HepG2 (cell line): ENCODE measurements at regions not wholly inside any gene's neighbourhood (a gene's known extent, or its start where the extent isn't known, plus 50 kb on each side); places are given as distances from the start of the nearest gene placed in this dataset.

Experiments used
- ATAC-seq: fragments of 200-7000 bp; cut with Tn5 transposase; 3 replicates; pipeline ENCODE4 v1.9.1; 2020; ENCODE audit warnings: mild to moderate bottlenecking, moderate library complexity
- BruUV-seq: library from RNA; stranded (reverse); fragments of 400-500 nt; replicated peaks from 2 replicates; lab custom pipeline; 2021; lab: Mats Ljungman, UMichigan
- CTCF ChIA-PET: fragments of 300-600 bp; formaldehyde crosslinking; extraction: SDS; loops from one replicate; lab custom pipeline; 2021; ENCODE audit warnings: low total read pairs, inconsistent platforms, low intra/inter-chr PET ratio; lab: Yijun Ruan, JAX
- POLR2A ChIA-PET: fragments of 350-600 bp; sonication (Branson Sonifier 250); formaldehyde crosslinking; loops from one replicate; lab custom pipeline; 2020; ENCODE audit warnings: antibody characterized with exemption, inconsistent platforms; lab: Yijun Ruan, JAX
- DNase-seq: peaks from one replicate; pipeline ENCODE4 v3.0.0-alpha.2; 2015; ENCODE audit warnings: low spot score
- FAIRE-seq: peaks from 3 replicates; lab custom pipeline; 2011; peaks lifted over from hg19 to GRCh38; lab: Jason Lieb, UNC
- H2AFZ ChIP-seq: one replicate; pipeline ENCODE4 v1.6.1; 2011; ENCODE audit warnings: low read length, inconsistent platforms
- H3K27ac ChIP-seq: fragments of 300-600 bp; 3 replicates; pipeline ENCODE4 v1.8.0; 2011; ENCODE audit warnings: mixed run types, mild to moderate bottlenecking, mixed read lengths, low read length, inconsistent platforms; ENCODE audit not compliant: insufficient read depth; ENCODE audit errors: extremely low read length
- H3K27me3 ChIP-seq, 2 experiments: fragments of 200-600 bp in 1 of 2; 2 replicates in 1 of 2; 3 replicates in 1 of 2; pipeline versions ENCODE4 v1.6.0 to v1.8.0; 2011; ENCODE audit warnings: low read length in 2 of 2, mild to moderate bottlenecking in 2 of 2, moderate library complexity in 2 of 2, inconsistent platforms in 1 of 2; ENCODE audit not compliant: insufficient read depth in 2 of 2, control insufficient read depth in 1 of 2
- H3K36me3 ChIP-seq, 2 experiments: fragments of 200-600 bp in 1 of 2; replicated peaks in 1 of 2; 2 replicates in 1 of 2; 3 replicates in 1 of 2; pipeline versions ENCODE4 v1.5.1 to v1.8.0; 2011; ENCODE audit warnings: low read length in 2 of 2, inconsistent platforms in 1 of 2; ENCODE audit not compliant: insufficient read depth in 2 of 2, control insufficient read depth in 1 of 2
- H3K4me1 ChIP-seq: 2 replicates; pipeline ENCODE4 v1.5.1; 2012; ENCODE audit warnings: low read length, inconsistent platforms; ENCODE audit not compliant: insufficient read depth
- H3K4me2 ChIP-seq: 2 replicates; pipeline ENCODE4 v1.6.0; 2011; ENCODE audit warnings: low read depth, low read length, inconsistent platforms
- H3K4me3 ChIP-seq, 3 experiments: fragments of 200-600 bp in 1 of 3; sonication (generic), shearing (Covaris generic) in 1 of 3; replicated peaks in 1 of 3; 2 replicates each; pipeline ENCODE4 v1.5.1; 2011 to 2016; ENCODE audit warnings: low read length in 3 of 3, inconsistent platforms in 2 of 3, low read depth in 2 of 3, mild to moderate bottlenecking in 2 of 3, control low read depth in 1 of 3, mixed read lengths in 1 of 3; ENCODE audit not compliant: insufficient read depth in 1 of 3
- H3K79me2 ChIP-seq: one replicate; pipeline ENCODE4 v1.6.1; 2011; ENCODE audit warnings: low read length, inconsistent platforms; ENCODE audit not compliant: insufficient read depth
- H3K9ac ChIP-seq: 2 replicates; pipeline ENCODE4 v1.6.0; 2011; ENCODE audit warnings: mild to moderate bottlenecking, low read depth, low read length, inconsistent platforms; ENCODE audit not compliant: insufficient read depth
- H3K9me3 ChIP-seq: 2 replicates; pipeline ENCODE4 v1.5.1; 2012; ENCODE audit warnings: mild to moderate bottlenecking, low read length
- H4K20me1 ChIP-seq: 2 replicates; pipeline ENCODE4 v1.6.0; 2011; ENCODE audit warnings: inconsistent platforms, mild to moderate bottlenecking, low read length, moderate library complexity; ENCODE audit not compliant: insufficient read depth
- CBX1 ChIP-seq: IDR thresholded peaks from one replicate; pipeline ENCODE4 v1.6.1; 2016; ENCODE audit warnings: antibody characterized with exemption, low read depth
- HES4 ChIP-seq: sonication (generic); formaldehyde crosslinking; IDR thresholded peaks from 2 replicates; pipeline ENCODE4 v1.9.0; 2021; ENCODE audit warnings: mild to moderate bottlenecking, missing genetic modification reagents, borderline replicate concordance
- KIAA2018 ChIP-seq: sonication (generic); formaldehyde crosslinking; IDR thresholded peaks from 2 replicates; pipeline ENCODE4 v1.5.0; 2020; ENCODE audit warnings: mild to moderate bottlenecking, missing genetic modification reagents, borderline replicate concordance
- MIER2 ChIP-seq: IDR thresholded peaks from 2 replicates; pipeline ENCODE4 v1.6.1; 2016; ENCODE audit warnings: missing biosample characterization, missing genetic modification reagents
- NCOA1 ChIP-seq: sonication (generic); formaldehyde crosslinking; IDR thresholded peaks from 2 replicates; pipeline ENCODE4 v1.9.0; 2021; ENCODE audit warnings: missing genetic modification reagents
- SIN3A ChIP-seq: IDR thresholded peaks from 2 replicates; pipeline ENCODE4 v1.6.1; 2011; ENCODE audit warnings: low read depth, mild to moderate bottlenecking, control low read depth, low read length, borderline replicate concordance
- SUZ12 ChIP-seq: fragments of 150-350 bp; IDR thresholded peaks from 2 replicates; pipeline ENCODE4 v1.6.1; 2014; ENCODE audit warnings: low read depth, low read length
- ZBTB8A ChIP-seq: sonication (generic); formaldehyde crosslinking; IDR thresholded peaks from 2 replicates; pipeline ENCODE4 v1.4.0; 2020; ENCODE audit warnings: mild to moderate bottlenecking, low read depth, missing genetic modification reagents, borderline replicate concordance
- ZNF124 ChIP-seq: sonication (generic); formaldehyde crosslinking; IDR thresholded peaks from 2 replicates; pipeline ENCODE4 v1.4.0; 2020; ENCODE audit warnings: missing genetic modification reagents
- ZNF24 ChIP-seq: fragments of 450-650 bp; IDR thresholded peaks from 2 replicates; pipeline ENCODE4 v1.6.1; 2017; ENCODE audit warnings: antibody characterized with exemption, mild to moderate bottlenecking
- ZNF354B ChIP-seq: sonication (generic); formaldehyde crosslinking; IDR thresholded peaks from 2 replicates; pipeline ENCODE4 v1.8.0; 2022; ENCODE audit warnings: mild to moderate bottlenecking, missing genetic modification reagents
- ZNF660 ChIP-seq: sonication (generic); formaldehyde crosslinking; IDR thresholded peaks from 2 replicates; pipeline ENCODE4 v1.5.1; 2020; ENCODE audit warnings: mild to moderate bottlenecking, low read depth, missing genetic modification reagents, borderline replicate concordance
- ZNF670 ChIP-seq: sonication (generic); formaldehyde crosslinking; IDR thresholded peaks from 2 replicates; pipeline ENCODE4 v1.8.0; 2022; ENCODE audit warnings: mild to moderate bottlenecking, missing genetic modification reagents, borderline replicate concordance
- WGBS: methylation state at CpG from one replicate; pipeline ENCODE4 v1.1.6; 2017; ENCODE audit warnings: low lambda C conversion rate; 5-methylcytosine and 5-hydroxymethylcytosine counted together
- in situ Hi-C: cut with HindIII; loops from 2 replicates; pipeline ENCODE4 v1.10.0; 2017; ENCODE audit warnings: low pct_unique_long_range_greater_than_20kb; ENCODE audit not compliant: extremely low pct_ligation_motif_present
- intact Hi-C: fragments of 100-400 bp; cut with micrococcal nuclease; formaldehyde crosslinking; loops from one replicate; pipeline ENCODE4 v1.10.0; 2022; ENCODE audit not compliant: unreplicated experiment
- TF ChIP-seq, protein P1 (sequence below): sonication (generic); formaldehyde crosslinking; IDR thresholded peaks from 2 replicates; pipeline ENCODE4 v1.5.0; 2020; ENCODE audit warnings: missing genetic modification reagents

DNA sequence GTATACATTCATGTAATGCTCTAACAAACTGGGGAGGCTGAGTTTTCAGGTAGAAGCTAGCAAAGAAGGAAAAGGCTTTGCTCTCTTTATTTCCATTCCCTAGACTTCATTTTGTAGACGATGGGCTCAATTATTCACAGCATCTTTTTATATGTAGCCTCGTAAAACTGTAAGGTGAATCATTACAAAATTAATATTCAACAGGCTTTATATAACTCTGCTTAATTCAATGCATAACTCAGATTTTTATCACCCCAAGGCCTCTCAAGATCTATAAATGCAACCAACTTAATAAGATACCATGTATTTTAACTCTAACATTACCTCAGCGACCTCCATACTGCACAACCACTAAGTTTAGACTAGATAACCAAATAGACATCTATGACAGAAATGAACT lies 63.0 kb upstream of the FRMD4B start:
- Histone ChIP-seq H3K9ac (no peak overlapping the region), H2AFZ (no peak overlapping the region), H3K27ac (no peak overlapping the region), H3K79me2 (no peaks in the 10 kb centered on the region), H3K4me2 (no peak overlapping the region), H3K4me3 (no peak overlapping the region), H3K27me3 (peaks cover 0 to 2% of the 10 kb centered on the region in 2 experiments; a peak in 1 of 5 replicates), H3K4me1 (no peaks in the 10 kb centered on the region), H3K9me3 (no peaks in the 10 kb centered on the region), H4K20me1 (no peaks in the 10 kb centered on the region), H3K36me3 (no peaks in the 10 kb centered on the region)
- ChIA-PET CTCF (no interaction called here), POLR2A (no interaction called here)
- TF ChIP-seq HES4 (no peak), ZNF24 (no peak), ZNF660 (CRISPR knock-in tag) (no peak), ZBTB8A (no peak), CBX1 (no peak), ZNF124 (CRISPR knock-in tag) (no peak), NCOA1 (CRISPR knock-in tag) (no peak), SIN3A (no peak), ZNF354B (CRISPR knock-in tag) (no peak), ZNF670 (CRISPR knock-in tag) (no peak), SUZ12 (no peak), MIER2 (no peak), KIAA2018 (CRISPR knock-in tag) (no peak)
- TF ChIP-seq, protein P1, sequence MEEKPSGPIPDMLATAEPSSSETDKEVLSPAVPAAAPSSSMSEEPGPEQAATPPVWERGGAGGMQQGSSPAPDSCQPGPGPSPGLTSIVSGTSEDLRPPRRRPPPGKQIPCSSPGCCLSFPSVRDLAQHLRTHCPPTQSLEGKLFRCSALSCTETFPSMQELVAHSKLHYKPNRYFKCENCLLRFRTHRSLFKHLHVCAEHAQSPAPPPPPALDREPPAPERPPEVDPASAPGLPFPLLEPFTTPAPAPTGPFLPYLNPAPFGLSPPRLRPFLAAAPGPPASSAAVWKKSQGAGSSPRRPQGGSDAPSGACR (CRISPR knock-in tag), result no peak
- FAIRE-seq, result no peak
- in situ Hi-C loops (no loop called here), intact Hi-C loops (no loop called here)
- BruUV-seq, result no TSS peak
- no peak for DNase-seq
- 2% methylated on average over 3 of the region's 3 CpGs for WGBS
- ATAC-seq, result no peak
